Activated CD4-positive, alpha-beta T cell treated with anti-CD3 and anti-CD28 coated beads for 24 hours (primary cell): ENCODE measurements at regions not wholly inside any gene's neighbourhood (a gene's known extent, or its start where the extent isn't known, plus 50 kb on each side); places are given as distances from the start of the nearest gene placed in this dataset.
A peak's percentile ranks its signal among the peaks of the same experiment; 100 is the strongest.
"Not testable (repeated sequence)": the region's sequence is repeated elsewhere in the genome, so short reads cannot be mapped to it uniquely, and the experiment has no call there.

Experiments used
- DNase-seq, 2 donors: peaks; one replicate each; pipeline ENCODE4 v3.0.0-alpha.2; 2020; ENCODE audit warnings: low read depth in 2 of 2

DNA sequence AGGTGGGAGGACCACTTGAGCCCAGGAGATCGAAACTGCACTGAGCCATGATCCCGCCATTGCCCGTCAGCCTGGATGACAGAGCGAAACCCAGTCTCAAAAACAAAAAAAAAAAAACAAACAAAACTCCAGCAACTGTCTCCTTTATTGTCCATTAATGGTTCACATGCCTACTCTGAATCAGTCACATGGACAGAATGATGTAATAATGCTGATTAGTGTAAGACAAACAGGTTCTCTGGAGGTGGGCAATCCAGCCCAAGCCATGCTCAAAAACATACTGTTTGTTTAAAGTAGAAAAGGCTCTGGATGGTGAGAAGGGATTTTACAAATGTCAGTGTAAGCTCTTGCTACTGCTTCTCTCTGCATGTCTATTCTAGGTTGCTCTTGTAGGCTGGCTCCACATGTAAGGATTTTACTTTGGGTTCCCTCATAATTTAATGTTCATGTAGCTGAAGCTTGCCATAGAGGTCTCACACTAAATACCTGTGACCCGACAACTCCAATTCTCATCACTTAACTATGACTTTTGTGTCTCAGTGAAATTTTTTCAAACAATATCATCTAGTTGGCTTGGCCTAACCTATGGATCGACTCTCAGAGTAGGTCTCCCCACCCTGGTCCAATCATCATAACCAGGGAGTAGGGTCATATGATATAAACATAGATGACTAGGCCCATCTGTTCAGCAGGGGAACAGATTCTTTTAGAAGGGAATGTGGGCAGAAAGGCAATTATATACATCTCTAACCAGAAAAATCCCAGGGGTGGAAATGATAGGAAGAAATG is 83.9 kb upstream of the SLC39A10 start:
- no peak for DNase-seq

DNA sequence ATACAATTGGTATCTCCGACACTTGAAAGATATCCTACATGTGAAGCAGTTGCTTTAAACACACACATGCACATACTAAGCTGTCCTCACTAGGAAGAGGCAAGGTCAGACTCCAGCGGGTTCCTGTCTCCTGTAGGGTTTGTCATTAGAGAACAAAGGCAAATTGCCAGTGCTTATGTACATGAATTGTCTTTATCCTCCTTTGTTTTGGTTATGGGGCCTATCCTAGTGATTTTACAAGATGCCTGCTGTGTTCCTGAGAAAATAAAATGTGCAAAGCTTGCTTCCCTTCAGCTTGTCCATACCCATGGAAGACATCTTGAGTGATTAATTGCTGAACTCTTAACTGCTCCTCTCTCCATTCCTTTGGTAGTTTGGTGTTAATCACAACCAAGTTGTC is 86.7 kb upstream of the SLC39A10 start:
- no peak for DNase-seq

GRCh38 chr2:195569255-195569654 is 87.8 kb upstream of the SLC39A10 start:
- DNase-seq = no peak

- DNase-seq = not testable (repeated sequence)
Measured at GRCh38 chr2:195564625-195565135, 92.3 kb upstream of the SLC39A10 start.

DNA sequence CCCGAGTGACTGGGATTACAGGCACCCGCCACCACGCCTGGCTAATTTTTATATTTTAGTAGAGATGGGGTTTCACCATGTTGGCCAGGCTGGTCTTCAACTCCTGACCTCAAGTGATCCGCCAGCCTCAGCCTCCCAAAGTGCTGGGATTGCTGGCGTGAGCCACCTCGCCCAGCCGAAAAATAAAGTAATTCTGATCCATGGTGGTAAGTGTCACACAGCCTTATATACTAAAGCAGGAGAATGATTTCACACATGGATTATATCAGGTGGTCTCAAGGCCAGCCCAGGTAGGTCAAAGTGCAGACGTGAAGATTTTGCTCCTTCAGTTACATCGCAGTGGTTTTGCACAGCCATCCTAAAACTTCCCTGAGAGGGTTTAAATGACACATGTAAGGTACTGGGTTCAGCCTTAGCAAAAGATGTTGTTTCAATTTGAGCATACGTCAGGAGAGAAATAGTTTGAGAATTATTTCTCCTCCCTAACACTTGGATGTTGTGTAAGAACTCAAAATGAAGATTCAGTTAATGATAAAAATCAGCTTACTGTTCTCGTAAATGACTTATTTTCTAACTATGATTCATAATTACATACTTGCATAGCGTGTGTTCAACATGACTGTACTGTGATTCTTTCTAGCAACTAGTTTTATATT is 93.0 kb upstream of the SLC39A10 start:
- DNase-seq = no peak

- DNase-seq = no peak
Measured at GRCh38 chr2:195562570-195563566, 94.2 kb upstream of the SLC39A10 start.

DNA sequence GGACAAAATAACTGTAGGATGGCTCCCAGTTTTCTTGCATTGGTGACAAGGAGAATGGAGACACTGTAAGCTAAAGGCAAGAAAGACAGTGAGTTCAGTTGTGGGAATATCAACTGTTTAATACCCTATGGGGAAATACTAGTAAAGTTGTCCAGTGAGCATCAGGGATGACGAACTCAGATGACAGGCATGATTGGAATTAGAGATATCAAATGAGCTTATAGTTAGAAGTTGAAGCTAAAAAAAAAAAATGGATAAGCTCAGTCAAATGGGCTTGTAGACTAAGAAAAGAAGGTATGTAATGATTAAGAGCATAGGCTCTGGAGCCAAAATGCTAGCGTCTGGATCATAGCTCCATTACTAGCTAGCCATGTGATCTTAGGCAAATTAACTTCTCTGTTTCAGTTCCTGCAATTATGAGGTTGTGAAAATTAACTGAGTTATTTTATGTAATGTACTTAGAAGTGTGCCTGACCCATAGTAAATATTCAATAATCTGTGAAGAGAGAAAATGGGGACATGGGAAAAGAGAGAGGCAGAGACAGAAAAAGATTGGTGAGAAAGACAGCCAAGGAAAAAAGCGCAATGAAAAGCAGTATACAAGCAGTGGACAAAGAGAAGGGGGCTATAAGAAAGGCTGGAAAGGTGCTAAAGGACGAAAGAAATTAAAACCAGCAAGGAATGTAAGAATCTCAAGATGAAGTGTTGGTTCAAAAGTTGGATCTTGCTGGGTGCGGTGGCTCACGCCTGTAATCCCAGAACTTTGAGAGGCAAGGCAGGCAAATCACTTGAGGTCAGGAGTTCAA is 95.7 kb upstream of the SLC39A10 start:
- DNase-seq = no peak

DNA sequence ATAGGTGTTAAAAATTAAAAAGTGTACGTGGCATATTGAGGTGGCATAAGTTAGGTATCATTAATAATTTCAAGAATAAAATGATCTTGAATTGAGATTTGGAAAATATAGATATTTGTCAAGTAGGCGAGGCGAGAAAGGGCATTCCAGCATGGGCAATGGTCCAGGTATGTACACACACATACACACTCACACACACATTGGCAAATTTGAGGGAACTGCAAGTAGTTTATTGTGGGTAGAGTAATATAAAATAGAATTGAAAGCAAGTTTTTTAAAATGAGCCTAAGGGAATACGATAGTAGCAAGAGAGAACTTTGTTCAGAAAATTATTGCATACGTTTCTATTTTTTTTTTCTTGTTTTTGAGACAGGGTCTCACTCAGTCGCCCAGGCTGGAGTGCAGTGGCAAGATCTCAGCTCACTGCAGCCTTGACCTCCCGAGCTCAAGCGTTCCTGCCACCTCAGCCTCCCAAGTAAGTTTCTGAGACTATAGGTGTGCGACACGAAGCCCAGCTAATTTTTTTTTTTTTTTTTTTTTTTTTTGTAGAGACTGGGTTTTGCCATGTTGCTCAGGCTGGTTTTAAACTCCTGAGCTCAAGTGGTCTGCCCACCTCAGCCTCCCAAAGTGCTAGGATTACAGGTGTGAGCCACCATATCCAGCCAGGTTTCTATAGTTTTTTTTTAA is 96.7 kb upstream of the SLC39A10 start:
- no peak for DNase-seq

DNA sequence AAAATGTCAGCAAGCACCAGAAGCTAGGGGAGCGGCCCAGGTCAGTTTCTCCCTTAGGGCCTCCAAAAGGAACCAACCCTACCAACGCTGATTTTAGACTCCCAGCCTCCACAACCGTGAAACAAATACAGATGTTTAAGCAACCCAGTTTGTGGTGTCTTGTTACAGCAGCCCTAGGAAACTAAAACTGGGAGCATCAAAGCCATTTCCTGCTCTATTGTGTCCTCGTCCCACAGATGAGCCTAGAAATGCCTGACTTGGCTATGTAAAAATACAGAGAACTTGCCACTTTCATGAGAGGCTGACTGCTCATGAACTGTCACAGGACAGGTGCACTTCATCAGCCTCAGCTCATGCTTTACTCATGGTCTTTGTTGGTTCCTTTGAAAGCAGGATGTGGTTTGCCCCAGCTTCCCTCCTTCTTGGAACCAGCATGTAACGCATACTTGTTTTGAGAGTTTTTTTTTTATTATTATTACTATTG is 97.6 kb upstream of the SLC39A10 start:
- peak; percentile 38 to 43 for DNase-seq

DNA sequence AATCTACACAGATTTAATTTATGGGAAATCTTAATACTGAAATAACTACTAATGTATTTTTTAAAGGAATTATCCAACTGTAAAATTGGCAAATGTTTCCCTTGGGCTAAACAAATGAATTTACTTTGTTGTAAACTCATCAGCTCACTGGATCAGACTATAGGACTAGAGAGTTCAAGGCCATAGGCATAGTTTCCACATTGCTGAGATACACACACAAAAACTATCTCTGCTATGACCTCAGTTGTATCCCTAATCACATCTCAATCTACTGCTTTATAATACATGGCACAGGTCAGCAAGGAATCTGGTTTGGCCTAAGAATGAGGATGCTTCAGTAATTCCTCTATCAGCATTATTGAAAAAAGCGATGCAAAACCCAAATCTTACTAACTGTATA is 101.1 kb upstream of the SLC39A10 start:
- DNase-seq = no peak

GRCh38 chr2:195552581-195552980 is 104.4 kb upstream of the SLC39A10 start:
- DNase-seq = no peak

DNA sequence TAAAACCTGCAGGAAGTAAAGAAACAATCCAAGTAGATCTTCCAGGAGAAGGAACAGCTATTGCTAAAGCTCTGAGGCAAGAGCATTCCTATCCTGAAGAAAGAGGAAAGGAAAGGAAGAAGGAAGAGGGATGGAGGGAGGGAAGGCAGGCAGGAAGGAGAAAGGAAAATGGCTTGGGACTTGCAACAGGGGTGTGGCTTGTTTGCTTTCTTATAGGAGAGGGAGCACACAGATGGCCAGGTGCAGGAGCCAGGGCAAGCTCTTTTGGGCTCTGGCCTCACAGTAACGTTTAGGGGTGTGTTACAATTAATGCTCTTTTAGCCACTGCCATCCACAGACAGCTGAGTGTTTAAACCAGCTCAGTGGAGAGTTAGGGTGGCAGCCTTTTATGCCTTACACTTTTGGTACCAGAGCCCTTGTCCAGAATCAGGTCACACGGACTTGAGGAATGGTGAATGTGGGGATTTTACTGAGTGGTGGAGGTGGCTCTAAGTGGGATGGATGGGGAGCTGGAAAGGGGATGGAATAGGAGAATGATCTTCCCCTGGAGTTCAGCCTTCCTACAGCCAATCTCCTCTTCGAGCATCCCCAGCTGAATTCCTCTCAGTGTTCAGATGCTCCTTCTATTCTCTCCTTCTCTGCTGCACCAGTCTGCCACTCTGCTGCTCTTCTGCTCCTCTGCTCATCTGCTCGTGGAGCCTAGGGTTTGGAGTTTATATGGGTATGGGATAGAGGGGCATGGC is 108.7 kb upstream of the SLC39A10 start:
- no peak for DNase-seq

DNA sequence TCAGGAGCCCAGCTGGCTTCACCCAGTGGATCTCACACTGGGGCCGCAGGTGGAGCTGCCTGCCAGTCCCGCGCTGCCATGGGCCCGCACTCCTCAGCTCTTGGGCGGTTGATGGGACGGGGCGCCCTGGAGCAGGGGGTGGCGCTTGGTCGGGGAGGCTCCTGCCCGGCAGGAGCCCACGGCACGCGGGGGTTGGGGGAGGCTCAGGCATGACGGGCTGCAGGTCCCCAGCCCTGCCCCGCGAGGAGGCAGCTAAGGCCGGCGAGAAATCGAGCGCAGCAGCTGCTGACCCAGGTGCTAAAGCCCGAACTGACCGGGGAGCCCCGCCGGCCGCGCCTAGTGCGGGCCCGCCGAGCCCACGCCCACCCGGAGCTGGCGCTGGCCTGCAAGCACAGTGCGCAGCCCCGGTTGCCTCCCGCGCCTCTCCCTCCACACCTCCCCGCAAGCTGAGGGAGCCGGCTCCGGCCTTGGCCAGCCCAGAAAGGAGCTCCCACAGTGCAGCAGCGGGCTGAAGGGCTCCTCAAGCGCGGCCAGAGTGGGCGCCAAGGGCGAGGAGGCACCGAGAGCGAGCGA is 109.7 kb upstream of the SLC39A10 start:
- DNase-seq = not testable (repeated sequence)

GRCh38 chr2:195545811-195546210 is 111.2 kb upstream of the SLC39A10 start:
- DNase-seq = no peak

- DNase-seq = no peak
Measured at GRCh38 chr2:195543902-195544894, 112.8 kb upstream of the SLC39A10 start.

DNA sequence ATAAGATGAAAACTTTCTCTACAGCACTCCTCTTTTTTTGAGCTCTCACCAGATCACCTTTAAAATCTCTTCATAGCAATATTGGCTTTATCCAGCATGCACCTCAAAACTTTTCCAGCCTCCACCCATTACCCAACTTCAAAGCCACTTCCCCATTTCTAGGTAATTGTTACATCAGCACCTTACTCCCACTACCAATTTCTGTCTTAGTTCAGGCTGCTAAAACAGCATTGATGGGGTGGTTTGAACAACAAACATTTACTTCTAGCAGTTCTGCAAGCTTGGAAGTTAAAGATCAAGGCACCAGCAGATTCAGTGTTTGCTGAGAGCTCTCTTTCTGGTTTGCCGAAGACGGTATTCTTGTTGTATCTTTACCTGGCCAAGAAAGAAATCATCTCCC is 114.0 kb upstream of the SLC39A10 start:
- DNase-seq = no peak

DNA sequence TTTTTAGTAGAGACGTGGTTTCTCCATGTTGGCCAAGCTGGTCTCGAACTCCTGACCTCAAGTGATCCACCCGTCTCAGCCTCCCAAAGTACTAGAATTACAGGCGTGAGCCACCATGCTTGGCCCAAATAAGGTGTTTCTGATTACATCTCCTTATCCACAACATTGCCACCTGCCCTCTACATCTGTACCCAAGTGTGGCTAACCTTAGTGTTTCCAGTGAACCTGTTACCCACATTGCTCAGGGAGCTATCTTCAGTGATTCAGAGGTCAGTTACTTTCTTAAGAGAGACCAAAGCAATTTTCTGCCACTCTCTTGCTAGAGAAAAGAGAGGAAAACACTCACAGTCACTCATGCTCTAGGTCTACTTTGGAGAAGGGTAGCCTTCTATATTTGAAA is 115.0 kb upstream of the SLC39A10 start:
- no peak for DNase-seq

- DNase-seq = no peak
Measured at GRCh38 chr2:195538937-195539336, 118.1 kb upstream of the SLC39A10 start.
